ENCODE measurements at regions not wholly inside any gene's neighbourhood (a gene's known extent, or its start where the extent isn't known, plus 50 kb on each side); places are given as distances from the start of the nearest gene placed in this dataset.

GRCh38 chr2:157076526-157077161 lies 180.9 kb upstream of the GALNT5 start:
- DNase-seq (ENCODE audit: extremely low read depth, low read depth) = no peak
- TF ChIP-seq CTCF (IDR thresholded peaks at IDR 0.05; ENCODE audit: low read depth, low read length) = no peak

- no peak for DNase-seq (ENCODE audit: extremely low read depth, low read depth)
- no peak for TF ChIP-seq CTCF (IDR thresholded peaks at IDR 0.05; ENCODE audit: low read depth, low read length)
Observed at GRCh38 chr2:157077753-157078350, 179.7 kb upstream of the GALNT5 start.

- no peak for DNase-seq (ENCODE audit: extremely low read depth, low read depth)
- no peak for TF ChIP-seq CTCF (IDR thresholded peaks at IDR 0.05; ENCODE audit: low read depth, low read length)
Observed at GRCh38 chr2:157082950-157083349, 174.6 kb upstream of the GALNT5 start.

GRCh38 chr2:157085522-157085921 lies 172.0 kb upstream of the GALNT5 start:
- no peak for TF ChIP-seq CTCF (IDR thresholded peaks at IDR 0.05; ENCODE audit: low read depth, low read length)
- no peak for DNase-seq (ENCODE audit: extremely low read depth, low read depth)

GRCh38 chr2:157087373-157088002 lies 170.0 kb upstream of the GALNT5 start:
- DNase-seq (ENCODE audit: extremely low read depth, low read depth) = peak; percentile 78
- no peak for TF ChIP-seq CTCF (IDR thresholded peaks at IDR 0.05; ENCODE audit: low read depth, low read length)

GRCh38 chr2:157093666-157094065 lies 163.8 kb upstream of the GALNT5 start:
- no peak for DNase-seq (ENCODE audit: extremely low read depth, low read depth)
- no peak for TF ChIP-seq CTCF (IDR thresholded peaks at IDR 0.05; ENCODE audit: low read depth, low read length)

- DNase-seq (ENCODE audit: extremely low read depth, low read depth) = no peak
- no peak for TF ChIP-seq CTCF (IDR thresholded peaks at IDR 0.05; ENCODE audit: low read depth, low read length)
Observed at GRCh38 chr2:157105372-157105771, 152.1 kb upstream of the GALNT5 start.

All from AG09319 (cell line).